ENCODE measurements at regions not wholly inside any gene's neighbourhood (a gene's known extent, or its start where the extent isn't known, plus 50 kb on each side); places are given as distances from the start of the nearest gene placed in this dataset.

- TF ChIP-seq CTCF (conservative IDR thresholded peaks at IDR 0.05) (peak; percentile 30; the same call in 1 of the 2 replicates), EZH2 (IDR thresholded peaks at IDR 0.05; ENCODE audit: low read depth) (no peak)
Observed at GRCh38 chr4:91734682-91735081, 569.1 kb upstream of the GRID2 start.

Data from PC-9 (cell line).